Heart left ventricle (tissue), 13 donors: ENCODE measurements at regions not wholly inside any gene's neighbourhood (a gene's known extent, or its start where the extent isn't known, plus 50 kb on each side); places are given as distances from the start of the nearest gene placed in this dataset.

Source experiments
- POLR2A ChIP-seq, 2 donors: fragments of 450-650 bp; IDR thresholded peaks; one replicate each; pipeline ENCODE4 v1.6.1; 2017; ENCODE audit warnings: antibody characterized with exemption in 2 of 2, mild to moderate bottlenecking in 2 of 2, moderate library complexity in 2 of 2
- TF ChIP-seq, protein P1 (sequence below), 12 donors: fragments of 200-600 bp; sonication (generic) in 4 of 12; IDR thresholded peaks; one replicate each; pipeline versions ENCODE4 v1.5.0 to v1.8.0; 2018 to 2022; ENCODE audit warnings: antibody characterized with exemption in 12 of 12, mild to moderate bottlenecking in 5 of 12
- donor health status: ischemic (EF 13 %, LVEDD 7.1; RV severe dilation, severe dysfunction).
- donor health status: DM: no; HTN: yes; CAD: no.
- donor health status: DM: no; HTN: no; CAD: no.
- donor health status: ischemic (EF 25% LVEDD 6.9; RV normal size, moderate dysfunction).
- donor health status: ischemic (EF 25% LVEDD 5.7; RV mildly dilated, moderate dysfunction).
- donor health status: ischemic (EF 35%, LVEDD 5.7; RV mildly dilated, moderate dysfunction).
- donor health status: nonischemic (EF 11% LVEDD 7.7; RV severe dilation, severe dysfunction).
- donor health status: DM: yes; HTN: yes; CAD: no.
- donor health status: PGD.
- donor health status: ischemic (EF 29% LVEDD 5.4; RV normal size, mild dysfunction).
- donor health status: nonischemic (EF 23%, LVEDD 6.1; RV moderate dilation, normal function).

DNA sequence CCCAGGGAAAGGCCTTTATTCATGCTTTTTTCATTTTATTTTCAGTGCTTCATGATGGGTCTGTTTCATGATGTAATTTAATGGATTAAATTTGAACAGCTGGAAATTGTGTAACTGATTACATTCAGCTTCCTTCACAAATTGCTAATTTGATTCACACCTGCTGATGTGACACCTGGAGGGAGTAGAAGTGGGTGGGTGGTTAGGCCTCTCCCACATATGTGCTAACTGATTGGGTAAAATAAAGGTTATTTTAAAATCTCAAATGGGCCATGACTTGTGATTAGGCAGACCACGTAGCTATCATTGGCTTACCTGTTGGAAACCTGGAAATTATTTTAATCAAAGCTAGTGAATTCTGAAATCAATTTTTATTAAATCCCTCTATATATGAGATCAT, 142.1 kb downstream of the GXYLT1 start:
- TF ChIP-seq, protein P1, sequence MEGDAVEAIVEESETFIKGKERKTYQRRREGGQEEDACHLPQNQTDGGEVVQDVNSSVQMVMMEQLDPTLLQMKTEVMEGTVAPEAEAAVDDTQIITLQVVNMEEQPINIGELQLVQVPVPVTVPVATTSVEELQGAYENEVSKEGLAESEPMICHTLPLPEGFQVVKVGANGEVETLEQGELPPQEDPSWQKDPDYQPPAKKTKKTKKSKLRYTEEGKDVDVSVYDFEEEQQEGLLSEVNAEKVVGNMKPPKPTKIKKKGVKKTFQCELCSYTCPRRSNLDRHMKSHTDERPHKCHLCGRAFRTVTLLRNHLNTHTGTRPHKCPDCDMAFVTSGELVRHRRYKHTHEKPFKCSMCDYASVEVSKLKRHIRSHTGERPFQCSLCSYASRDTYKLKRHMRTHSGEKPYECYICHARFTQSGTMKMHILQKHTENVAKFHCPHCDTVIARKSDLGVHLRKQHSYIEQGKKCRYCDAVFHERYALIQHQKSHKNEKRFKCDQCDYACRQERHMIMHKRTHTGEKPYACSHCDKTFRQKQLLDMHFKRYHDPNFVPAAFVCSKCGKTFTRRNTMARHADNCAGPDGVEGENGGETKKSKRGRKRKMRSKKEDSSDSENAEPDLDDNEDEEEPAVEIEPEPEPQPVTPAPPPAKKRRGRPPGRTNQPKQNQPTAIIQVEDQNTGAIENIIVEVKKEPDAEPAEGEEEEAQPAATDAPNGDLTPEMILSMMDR (IDR thresholded peaks at IDR 0.05), result no peak
- no peak for TF ChIP-seq POLR2A (IDR thresholded peaks at IDR 0.05)
